ENCODE measurements at regions not wholly inside any gene's neighbourhood (a gene's known extent, or its start where the extent isn't known, plus 50 kb on each side); places are given as distances from the start of the nearest gene placed in this dataset.
A peak's percentile ranks its signal among the peaks of the same experiment; 100 is the strongest.

DNA sequence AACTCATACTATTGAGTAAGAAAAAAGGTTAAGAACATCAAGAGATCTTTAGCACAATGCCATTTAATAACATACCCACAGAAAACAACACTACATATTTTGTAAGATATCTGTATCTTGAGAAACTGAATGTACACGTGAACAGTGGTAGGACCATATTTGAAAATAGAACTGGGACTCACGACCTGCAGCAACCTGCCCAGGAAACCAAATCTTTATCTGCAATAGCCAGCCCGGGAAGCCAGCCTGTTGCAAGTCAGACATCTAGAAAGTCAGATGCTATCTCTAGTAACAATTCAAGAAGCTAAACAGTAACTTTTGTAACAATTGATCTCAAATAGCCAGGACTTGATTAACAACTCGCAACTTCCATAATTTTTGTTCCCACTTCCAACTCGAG is 52.6 kb upstream of the SOD3 start:
- H3K27me3 Mint-ChIP-seq (ENCODE audit: low read depth): peaks cover under 1% of the 10 kb centered on the region; the same call in 1 of the 2 replicates
- Histone ChIP-seq H3K79me1 (ENCODE audit: insufficient read depth, low read depth, low read length, poor library complexity, severe bottlenecking) (no peaks in the 10 kb centered on the region), H3K56ac (ENCODE audit: insufficient read length, low read depth, low read length) (no peak overlapping the region), H3K27ac (ENCODE audit: insufficient read length, low read depth, low read length) (no peak overlapping the region), H2BK120ac (ENCODE audit: low read depth, low read length, poor library complexity, severe bottlenecking) (no peak overlapping the region), H2BK12ac (ENCODE audit: insufficient read length, low read depth, low read length) (no peak overlapping the region), H2AK5ac (ENCODE audit: insufficient read length, low read length) (no peak overlapping the region), H3K9me3 (ENCODE audit: control insufficient read depth, low read depth, low read length) (peaks cover 5% of the 10 kb centered on the region), H2BK5ac (ENCODE audit: insufficient read length, low read length) (no peak overlapping the region), H4K91ac (ENCODE audit: insufficient read length, low read depth, low read length) (no peak overlapping the region), H2BK20ac (ENCODE audit: low read depth, low read length, poor library complexity, severe bottlenecking) (no peak overlapping the region), H3K23me2 (ENCODE audit: insufficient read length, low read depth, low read length, poor library complexity, severe bottlenecking) (no peaks in the 10 kb centered on the region), H3K9ac (ENCODE audit: extremely low read depth, insufficient read length, low read length) (no peak overlapping the region), H2BK15ac (ENCODE audit: low read depth, low read length) (no peak overlapping the region), H3K27me3 (ENCODE audit: insufficient read depth, low read length) (no peaks in the 10 kb centered on the region), H3K18ac (ENCODE audit: insufficient read length, low read depth, low read length) (no peak overlapping the region), H3T11ph (ENCODE audit: low read length) (no peak overlapping the region), H4K5ac (ENCODE audit: insufficient read length, low read depth, low read length) (no peak overlapping the region), H3K4me1 (ENCODE audit: insufficient read depth, low read length) (peaks cover 2% of the 10 kb centered on the region; the same call in 1 of the 2 replicates), H4K20me1 (ENCODE audit: control insufficient read depth, insufficient read depth, insufficient read length) (no peaks in the 10 kb centered on the region), H3K4ac (ENCODE audit: low read depth, low read length) (no peak overlapping the region), H2AFZ (ENCODE audit: low read length) (no peak overlapping the region), H3K4me2 (ENCODE audit: insufficient read depth, insufficient read length, low read length) (no peak overlapping the region), H3K14ac (ENCODE audit: insufficient read depth, low read length) (no peak overlapping the region), H3K79me2 (ENCODE audit: insufficient read depth, low read length) (no peaks in the 10 kb centered on the region), H4K8ac (replicated peaks; ENCODE audit: insufficient read length, low read depth, low read length) (no peak overlapping the region), H3K23ac (ENCODE audit: insufficient read length, low read depth, low read length) (no peak overlapping the region)
- H3K27ac Mint-ChIP-seq: 0 out of 7 replicates have a peak overlapping the region, but pooled peaks of 1 of the 3 experiments have one; percentile 11
- TF ChIP-seq, protein P1, sequence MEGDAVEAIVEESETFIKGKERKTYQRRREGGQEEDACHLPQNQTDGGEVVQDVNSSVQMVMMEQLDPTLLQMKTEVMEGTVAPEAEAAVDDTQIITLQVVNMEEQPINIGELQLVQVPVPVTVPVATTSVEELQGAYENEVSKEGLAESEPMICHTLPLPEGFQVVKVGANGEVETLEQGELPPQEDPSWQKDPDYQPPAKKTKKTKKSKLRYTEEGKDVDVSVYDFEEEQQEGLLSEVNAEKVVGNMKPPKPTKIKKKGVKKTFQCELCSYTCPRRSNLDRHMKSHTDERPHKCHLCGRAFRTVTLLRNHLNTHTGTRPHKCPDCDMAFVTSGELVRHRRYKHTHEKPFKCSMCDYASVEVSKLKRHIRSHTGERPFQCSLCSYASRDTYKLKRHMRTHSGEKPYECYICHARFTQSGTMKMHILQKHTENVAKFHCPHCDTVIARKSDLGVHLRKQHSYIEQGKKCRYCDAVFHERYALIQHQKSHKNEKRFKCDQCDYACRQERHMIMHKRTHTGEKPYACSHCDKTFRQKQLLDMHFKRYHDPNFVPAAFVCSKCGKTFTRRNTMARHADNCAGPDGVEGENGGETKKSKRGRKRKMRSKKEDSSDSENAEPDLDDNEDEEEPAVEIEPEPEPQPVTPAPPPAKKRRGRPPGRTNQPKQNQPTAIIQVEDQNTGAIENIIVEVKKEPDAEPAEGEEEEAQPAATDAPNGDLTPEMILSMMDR (conservative IDR thresholded peaks at IDR 0.05): no peak
- no CpG with 5 or more reads among the region's 5 CpGs for WGBS (ENCODE audit: extremely low coverage, insufficient read length, low lambda C conversion rate)
- peaks cover 26 to 32% of the 10 kb centered on the region in 2 experiments for H3K4me1 Mint-ChIP-seq
- peaks cover 11 to 13% of the 10 kb centered on the region in 2 experiments for H3K9me3 Mint-ChIP-seq
- no peak for DNase-seq
- H3K4me3 Mint-ChIP-seq: no peak overlapping the region
- peaks cover 8 to 9% (median 8%) of the 10 kb centered on the region in 3 experiments for H3K36me3 Mint-ChIP-seq (ENCODE audit: insufficient read depth in 1 of 3, low read depth in 3 of 3)

Measured in H9 (cell line).